HepG2 (cell line): ENCODE measurements at regions not wholly inside any gene's neighbourhood (a gene's known extent, or its start where the extent isn't known, plus 50 kb on each side); places are given as distances from the start of the nearest gene placed in this dataset.

Source experiments
- ATAC-seq: fragments of 200-7000 bp; cut with Tn5 transposase; 3 replicates; pipeline ENCODE4 v1.9.1; 2020; ENCODE audit warnings: mild to moderate bottlenecking, moderate library complexity
- BruUV-seq: library from RNA; stranded (reverse); fragments of 400-500 nt; replicated peaks from 2 replicates; lab custom pipeline; 2021; lab: Mats Ljungman, UMichigan
- CTCF ChIA-PET: fragments of 300-600 bp; formaldehyde crosslinking; extraction: SDS; loops from one replicate; lab custom pipeline; 2021; ENCODE audit warnings: low total read pairs, inconsistent platforms, low intra/inter-chr PET ratio; lab: Yijun Ruan, JAX
- POLR2A ChIA-PET: fragments of 350-600 bp; sonication (Branson Sonifier 250); formaldehyde crosslinking; loops from one replicate; lab custom pipeline; 2020; ENCODE audit warnings: antibody characterized with exemption, inconsistent platforms; lab: Yijun Ruan, JAX
- DNase-seq: peaks from one replicate; pipeline ENCODE4 v3.0.0-alpha.2; 2015; ENCODE audit warnings: low spot score
- FAIRE-seq: peaks from 3 replicates; lab custom pipeline; 2011; peaks lifted over from hg19 to GRCh38; lab: Jason Lieb, UNC
- H2AFZ ChIP-seq: one replicate; pipeline ENCODE4 v1.6.1; 2011; ENCODE audit warnings: low read length, inconsistent platforms
- H3K27ac ChIP-seq: fragments of 300-600 bp; 3 replicates; pipeline ENCODE4 v1.8.0; 2011; ENCODE audit warnings: mixed run types, mild to moderate bottlenecking, mixed read lengths, low read length, inconsistent platforms; ENCODE audit not compliant: insufficient read depth; ENCODE audit errors: extremely low read length
- H3K27me3 ChIP-seq, 2 experiments: fragments of 200-600 bp in 1 of 2; 2 replicates in 1 of 2; 3 replicates in 1 of 2; pipeline versions ENCODE4 v1.6.0 to v1.8.0; 2011; ENCODE audit warnings: low read length in 2 of 2, mild to moderate bottlenecking in 2 of 2, moderate library complexity in 2 of 2, inconsistent platforms in 1 of 2; ENCODE audit not compliant: insufficient read depth in 2 of 2, control insufficient read depth in 1 of 2
- H3K36me3 ChIP-seq, 2 experiments: fragments of 200-600 bp in 1 of 2; replicated peaks in 1 of 2; 2 replicates in 1 of 2; 3 replicates in 1 of 2; pipeline versions ENCODE4 v1.5.1 to v1.8.0; 2011; ENCODE audit warnings: low read length in 2 of 2, inconsistent platforms in 1 of 2; ENCODE audit not compliant: insufficient read depth in 2 of 2, control insufficient read depth in 1 of 2
- H3K4me1 ChIP-seq: 2 replicates; pipeline ENCODE4 v1.5.1; 2012; ENCODE audit warnings: low read length, inconsistent platforms; ENCODE audit not compliant: insufficient read depth
- H3K4me2 ChIP-seq: 2 replicates; pipeline ENCODE4 v1.6.0; 2011; ENCODE audit warnings: low read depth, low read length, inconsistent platforms
- H3K4me3 ChIP-seq, 3 experiments: fragments of 200-600 bp in 1 of 3; sonication (generic), shearing (Covaris generic) in 1 of 3; replicated peaks in 1 of 3; 2 replicates each; pipeline ENCODE4 v1.5.1; 2011 to 2016; ENCODE audit warnings: low read length in 3 of 3, inconsistent platforms in 2 of 3, low read depth in 2 of 3, mild to moderate bottlenecking in 2 of 3, control low read depth in 1 of 3, mixed read lengths in 1 of 3; ENCODE audit not compliant: insufficient read depth in 1 of 3
- H3K79me2 ChIP-seq: one replicate; pipeline ENCODE4 v1.6.1; 2011; ENCODE audit warnings: low read length, inconsistent platforms; ENCODE audit not compliant: insufficient read depth
- H3K9ac ChIP-seq: 2 replicates; pipeline ENCODE4 v1.6.0; 2011; ENCODE audit warnings: mild to moderate bottlenecking, low read depth, low read length, inconsistent platforms; ENCODE audit not compliant: insufficient read depth
- H3K9me3 ChIP-seq: 2 replicates; pipeline ENCODE4 v1.5.1; 2012; ENCODE audit warnings: mild to moderate bottlenecking, low read length
- H4K20me1 ChIP-seq: 2 replicates; pipeline ENCODE4 v1.6.0; 2011; ENCODE audit warnings: inconsistent platforms, mild to moderate bottlenecking, low read length, moderate library complexity; ENCODE audit not compliant: insufficient read depth
- CREB1 ChIP-seq, 2 experiments: fragments of 450-650 bp in 1 of 2; IDR thresholded peaks; 2 replicates each; pipeline ENCODE4 v1.6.1; 2016 to 2017; ENCODE audit warnings: control low read depth in 1 of 2, mild to moderate bottlenecking in 1 of 2, missing compliant biosample characterization in 1 of 2, missing genetic modification characterization in 1 of 2
- FOXP4 ChIP-seq: sonication (generic); formaldehyde crosslinking; IDR thresholded peaks from 2 replicates; pipeline ENCODE4 v1.4.0; 2020; ENCODE audit warnings: missing genetic modification reagents
- HMGXB3 ChIP-seq: sonication (generic); formaldehyde crosslinking; IDR thresholded peaks from 2 replicates; pipeline ENCODE4 v1.4.0; 2020; ENCODE audit warnings: missing genetic modification reagents, borderline replicate concordance
- HNRNPH1 ChIP-seq: fragments of 200-400 bp; formaldehyde crosslinking; optimal IDR thresholded peaks from 2 replicates; pipeline ENCODE3; 2017; ENCODE audit warnings: mild to moderate bottlenecking, low read depth, low read length
- MBNL3 ChIP-seq: fragments of 250-450 bp; sonication (Bioruptor Pico); conservative IDR thresholded peaks from 2 replicates; pipeline ENCODE4 v1.8.0; 2022; ENCODE audit warnings: mild to moderate bottlenecking, inconsistent platforms
- MZF1 ChIP-seq: sonication (generic); formaldehyde crosslinking; IDR thresholded peaks from 2 replicates; pipeline ENCODE4 v1.8.1; 2023; ENCODE audit warnings: mild to moderate bottlenecking, missing genetic modification reagents, borderline replicate concordance
- RAD21 ChIP-seq: fragments of 450-650 bp; formaldehyde crosslinking; IDR thresholded peaks from 2 replicates; pipeline ENCODE4 v1.5.0; 2020; ENCODE audit warnings: mild to moderate bottlenecking
- RBFOX2 ChIP-seq: fragments of 200-400 bp; formaldehyde crosslinking; IDR thresholded peaks from 2 replicates; pipeline ENCODE4 v1.6.1; 2017; ENCODE audit warnings: low read depth, mild to moderate bottlenecking, low read length
- SMAD3 ChIP-seq: sonication (generic); formaldehyde crosslinking; IDR thresholded peaks from 2 replicates; pipeline ENCODE4 v1.4.0; 2020; ENCODE audit warnings: missing genetic modification reagents
- TCF12 ChIP-seq, 2 experiments: fragments of 450-650 bp in 1 of 2; sonication (generic) in 1 of 2; formaldehyde crosslinking in 1 of 2; IDR thresholded peaks; 2 replicates each; pipeline versions ENCODE4 v1.6.1 to v1.8.0; 2017 to 2022; ENCODE audit warnings: antibody characterized with exemption in 1 of 2, mild to moderate bottlenecking in 1 of 2, missing genetic modification reagents in 1 of 2, moderate library complexity in 1 of 2
- ZNF205 ChIP-seq: IDR thresholded peaks from 2 replicates; pipeline ENCODE4 v1.6.1; 2018; ENCODE audit warnings: missing biosample characterization, missing genetic modification reagents
- ZNF3 ChIP-seq: IDR thresholded peaks from 2 replicates; pipeline ENCODE4 v1.7.0; 2017; ENCODE audit warnings: inconsistent platforms
- ZNF597 ChIP-seq: sonication (generic); formaldehyde crosslinking; IDR thresholded peaks from 2 replicates; pipeline ENCODE4 v1.5.0; 2020; ENCODE audit warnings: missing genetic modification reagents
- ZNF839 ChIP-seq: sonication (generic); formaldehyde crosslinking; IDR thresholded peaks from 2 replicates; pipeline ENCODE4 v1.4.0; 2020; ENCODE audit warnings: missing genetic modification reagents, mild to moderate bottlenecking, borderline replicate concordance
- ZNF850 ChIP-seq: sonication (generic); formaldehyde crosslinking; conservative IDR thresholded peaks from 2 replicates; pipeline ENCODE4 v1.9.0; 2021; ENCODE audit warnings: mild to moderate bottlenecking, missing genetic modification reagents
- WGBS: methylation state at CpG from one replicate; pipeline ENCODE4 v1.1.6; 2017; ENCODE audit warnings: low lambda C conversion rate; 5-methylcytosine and 5-hydroxymethylcytosine counted together
- in situ Hi-C: cut with HindIII; loops from 2 replicates; pipeline ENCODE4 v1.10.0; 2017; ENCODE audit warnings: low pct_unique_long_range_greater_than_20kb; ENCODE audit not compliant: extremely low pct_ligation_motif_present
- intact Hi-C: fragments of 100-400 bp; cut with micrococcal nuclease; formaldehyde crosslinking; loops from one replicate; pipeline ENCODE4 v1.10.0; 2022; ENCODE audit not compliant: unreplicated experiment

- no peak for TF ChIP-seq FOXP4 (CRISPR knock-in tag)
- no peak for TF ChIP-seq CREB1 (IDR thresholded peaks at IDR 0.05)
- TF ChIP-seq CREB1 (CRISPR knock-in tag; IDR thresholded peaks at IDR 0.05) = no peak
Observed at GRCh38 chr6:19452495-19452894, 384.7 kb upstream of the ID4 start (continued).

GRCh38 chr6:19454001-19454720 is 383.0 kb upstream of the ID4 start:
- FAIRE-seq (no peak), ATAC-seq (no peak), DNase-seq (no peak)
- no peaks in the 10 kb centered on the region for H3K36me3 ChIP-seq
- H3K9ac ChIP-seq = no peak overlapping the region
- no peak overlapping the region for H3K4me2 ChIP-seq
- no peak overlapping the region for H2AFZ ChIP-seq
- H3K27me3 ChIP-seq = no peaks in the 10 kb centered on the region
- no TSS peak for BruUV-seq
- ChIA-PET CTCF (no interaction called here), POLR2A (no interaction called here)
- no peak overlapping the region for H3K27ac ChIP-seq
- in situ Hi-C loops (no loop called here), intact Hi-C loops (no loop called here)
- no peaks in the 10 kb centered on the region for H4K20me1 ChIP-seq
- no peak overlapping the region for H3K4me3 ChIP-seq
- no peaks in the 10 kb centered on the region for H3K79me2 ChIP-seq
- no peaks in the 10 kb centered on the region for H3K4me1 ChIP-seq
- no peak for TF ChIP-seq HMGXB3 (CRISPR knock-in tag)
- TF ChIP-seq ZNF597 (CRISPR knock-in tag) = no peak
- TF ChIP-seq MBNL3 (CRISPR knock-in tag) = no peak
- no peak for TF ChIP-seq ZNF839
- no peak for TF ChIP-seq MZF1
- TF ChIP-seq RBFOX2 = no peak
- no peak for TF ChIP-seq ZNF205 (CRISPR knock-in tag)
- no peak for TF ChIP-seq ZNF850 (CRISPR knock-in tag)
- TF ChIP-seq HNRNPH1 = no peak
- no peak for TF ChIP-seq TCF12 (IDR thresholded peaks at IDR 0.05)
- TF ChIP-seq TCF12 (CRISPR knock-in tag; IDR thresholded peaks at IDR 0.05) = no peak
- no peak for TF ChIP-seq SMAD3 (CRISPR knock-in tag)
- TF ChIP-seq ZNF3 = no peak
- TF ChIP-seq RAD21 (CRISPR knock-in tag) = no peak
- WGBS = 0% methylated on average over 3 of the region's 3 CpGs
- no peaks in the 10 kb centered on the region for H3K9me3 ChIP-seq
